GM19043 (cell line): ENCODE measurements at regions not wholly inside any gene's neighbourhood (a gene's known extent, or its start where the extent isn't known, plus 50 kb on each side); places are given as distances from the start of the nearest gene placed in this dataset.

ENCODE experiments used
- ATAC-seq: cut with Tn5 transposase; IDR thresholded peaks from one replicate; pipeline ENCODE4 v1.9.1; 2021; ENCODE audit warnings: low read depth; ENCODE audit not compliant: unreplicated experiment

DNA sequence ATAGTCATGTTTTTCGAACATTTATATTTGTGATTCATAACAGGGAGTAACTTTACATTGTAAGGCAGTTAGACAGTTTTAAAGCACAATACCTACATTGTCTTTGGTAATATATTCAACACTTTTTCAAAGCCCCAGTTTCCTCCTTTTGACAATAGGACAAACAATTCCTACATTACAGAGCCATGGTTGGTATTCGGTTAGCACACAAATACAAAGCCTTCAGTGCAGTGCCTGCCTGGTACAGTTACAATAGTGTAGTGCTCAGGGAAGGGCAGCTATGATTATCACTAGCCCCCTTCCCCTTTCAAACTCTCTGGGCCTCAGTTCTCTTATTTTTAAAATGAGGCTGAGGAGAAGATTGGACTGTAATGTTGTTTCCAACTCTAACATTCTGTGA is 207.8 kb downstream of the TPBG start:
- ATAC-seq = no peak

DNA sequence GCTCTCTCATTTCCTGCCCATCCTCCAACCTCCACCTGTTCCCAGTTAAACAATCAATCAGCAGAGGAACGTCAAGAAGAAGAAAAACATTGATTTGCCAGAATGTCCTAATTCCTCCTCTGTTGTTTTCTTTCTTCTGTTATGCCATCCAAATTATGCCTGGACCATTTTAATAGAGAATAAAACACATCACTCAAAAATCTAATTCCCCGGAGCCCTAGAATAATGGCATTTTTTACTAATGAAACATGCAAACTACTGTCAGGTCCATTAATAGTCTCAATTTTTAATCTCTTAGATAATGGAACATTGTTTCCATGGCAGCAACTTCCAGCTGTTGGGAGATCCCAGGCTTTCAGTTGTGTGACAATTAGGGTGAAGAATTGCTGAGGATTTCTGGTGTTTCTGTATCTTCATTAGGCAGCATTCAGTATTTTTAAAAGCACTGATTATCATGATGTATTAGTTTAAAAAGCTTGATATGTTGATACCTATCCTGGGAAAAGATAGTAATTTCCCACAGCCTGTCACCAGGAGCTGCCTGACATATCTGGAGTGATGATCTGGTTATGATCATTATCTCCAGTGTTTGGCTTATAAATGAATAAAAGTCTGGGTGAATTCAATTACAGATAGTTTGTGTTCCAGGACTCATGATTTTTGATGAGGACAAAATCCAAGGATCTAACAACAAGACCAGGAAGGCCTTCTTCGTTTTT is 209.8 kb downstream of the TPBG start:
- ATAC-seq = no peak

DNA sequence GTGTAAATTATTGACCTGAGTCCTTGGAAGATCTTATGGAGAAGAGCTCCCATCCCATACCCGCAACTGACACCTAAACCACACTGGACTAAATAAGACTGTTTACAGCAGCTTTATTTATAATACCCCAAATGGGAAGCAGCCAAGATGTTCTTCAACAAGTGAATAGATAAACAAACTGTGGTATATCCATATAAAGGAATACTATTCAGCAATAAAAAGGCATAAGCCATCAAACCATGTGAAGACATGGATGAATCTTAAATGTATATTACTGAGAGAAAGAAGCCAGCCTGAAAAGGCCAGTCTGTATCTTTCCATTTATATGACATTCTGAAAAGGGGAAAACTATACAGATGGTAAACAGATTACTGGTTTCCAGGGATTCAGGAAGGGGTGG is 212.7 kb downstream of the TPBG start:
- no peak for ATAC-seq

DNA sequence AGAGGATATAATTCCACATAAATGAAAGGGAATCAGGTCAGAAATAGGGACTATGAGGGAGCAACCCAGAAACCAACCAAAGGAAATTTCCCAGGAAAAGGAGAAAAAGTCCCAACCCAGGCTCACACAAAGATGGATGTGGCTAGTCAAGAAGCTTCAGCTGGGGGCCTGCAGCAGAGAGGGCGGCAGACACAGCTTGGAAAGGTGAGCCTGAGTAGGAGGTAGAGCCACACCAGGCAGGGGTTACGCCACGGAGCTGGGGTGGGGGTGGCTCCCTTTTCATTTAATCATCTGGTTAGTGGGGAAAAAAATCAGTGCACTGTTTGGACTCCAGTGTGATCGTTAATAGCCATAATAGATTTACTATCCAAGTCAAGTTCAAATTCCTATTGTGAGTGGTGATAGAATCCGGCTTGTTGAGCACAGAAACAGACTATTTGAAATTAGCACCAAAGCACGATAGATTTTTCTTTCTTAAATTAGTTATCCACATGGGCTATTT is 220.6 kb downstream of the TPBG start:
- no peak for ATAC-seq

DNA sequence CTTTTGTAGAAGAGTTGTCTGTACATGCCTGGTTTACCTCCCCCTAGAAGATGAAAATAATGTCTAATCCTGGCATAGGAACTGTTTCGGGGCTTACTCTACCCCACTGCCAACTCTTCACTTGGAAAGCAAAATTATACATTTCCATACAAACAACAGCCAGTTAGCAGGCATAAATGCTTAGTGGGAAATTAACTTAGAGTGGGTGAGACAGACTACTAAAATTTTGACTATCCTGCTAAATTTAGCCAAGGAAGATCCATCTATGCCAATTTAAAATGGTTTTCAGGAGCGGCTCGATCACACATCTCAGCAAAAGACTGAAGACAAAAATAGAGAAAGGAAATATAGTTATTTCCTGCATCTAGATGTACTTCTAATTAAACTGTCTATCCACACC is 221.2 kb downstream of the TPBG start:
- ATAC-seq = no peak

DNA sequence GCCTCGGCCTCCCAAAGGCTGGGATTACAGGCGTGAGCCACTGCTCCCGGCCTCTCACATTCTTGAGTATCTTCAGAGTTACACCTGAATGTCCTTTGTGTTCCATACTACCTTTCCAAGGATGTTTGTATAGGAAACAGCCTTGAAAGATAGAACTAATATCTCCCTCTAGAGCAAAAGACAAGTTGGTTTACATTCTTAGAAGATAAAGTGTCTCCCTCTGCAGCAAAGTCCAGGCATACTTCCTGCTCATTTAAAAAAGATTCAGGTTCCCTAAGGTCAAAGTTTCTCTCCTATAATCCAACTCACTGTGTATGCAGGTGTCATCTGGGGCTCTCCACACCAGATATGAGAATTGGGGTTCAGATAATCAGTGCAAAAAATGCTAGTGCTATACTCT is 224.4 kb downstream of the TPBG start:
- no peak for ATAC-seq

DNA sequence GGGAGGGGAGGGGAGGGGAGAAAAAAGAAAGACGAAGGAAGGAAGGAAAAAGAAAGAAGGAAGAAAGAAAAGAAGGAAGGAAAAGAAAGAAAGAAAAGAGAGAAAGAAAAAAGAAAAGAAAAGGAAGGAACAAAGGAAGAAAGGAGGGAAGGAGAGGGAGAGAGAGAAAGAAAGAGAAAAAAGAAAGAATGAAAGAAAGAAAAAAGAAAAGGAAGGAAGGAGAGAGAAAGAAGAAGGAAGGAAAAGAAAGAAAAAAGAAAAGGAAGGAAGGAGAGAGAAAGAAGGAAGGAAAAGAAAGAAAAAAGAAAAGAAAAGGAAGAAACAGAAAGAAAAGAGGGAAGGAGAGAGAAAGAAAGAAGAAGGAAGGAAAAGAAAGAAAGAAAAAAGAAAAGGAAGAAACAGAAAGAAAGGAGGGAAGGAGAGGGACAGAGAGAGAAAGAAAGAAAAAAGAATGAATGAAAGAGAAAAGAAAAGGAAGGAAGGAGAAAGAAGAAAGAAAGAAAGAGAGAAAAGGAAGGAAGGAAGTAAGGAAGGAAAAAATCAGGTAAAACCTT is 225.3 kb downstream of the TPBG start:
- no peak for ATAC-seq

DNA sequence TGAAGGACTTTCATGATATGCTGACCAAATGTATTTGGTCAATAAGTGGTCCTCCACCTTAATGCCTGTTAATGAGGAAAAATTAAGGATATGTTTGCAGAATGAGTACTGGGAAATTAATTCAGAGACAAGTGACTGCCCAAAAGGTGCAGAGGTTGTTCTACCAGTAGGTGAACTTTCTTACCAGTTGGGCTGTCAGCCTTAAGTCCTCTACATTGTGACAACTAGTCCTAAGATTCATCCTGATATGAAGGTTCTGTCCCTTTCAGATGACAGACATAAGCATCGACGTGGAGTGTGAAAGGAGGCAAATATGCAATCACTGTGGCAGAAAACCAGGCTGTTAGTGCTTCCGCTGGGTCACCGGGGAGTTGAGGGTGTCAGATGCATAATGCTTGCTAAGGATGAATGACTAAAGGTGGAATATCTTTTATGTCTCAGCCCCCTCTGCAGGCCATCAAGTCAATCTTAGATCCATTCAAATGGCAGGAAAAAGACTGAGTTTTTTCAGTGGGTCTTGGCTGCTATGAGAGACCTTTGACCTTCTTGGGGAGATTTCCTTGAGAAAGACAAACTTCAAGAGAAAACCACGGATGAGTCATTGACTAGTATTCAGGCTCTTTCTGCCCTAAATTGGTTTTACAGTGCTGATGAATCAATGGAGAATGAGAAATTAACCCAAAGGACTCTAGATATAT is 226.0 kb downstream of the TPBG start:
- no peak for ATAC-seq

DNA sequence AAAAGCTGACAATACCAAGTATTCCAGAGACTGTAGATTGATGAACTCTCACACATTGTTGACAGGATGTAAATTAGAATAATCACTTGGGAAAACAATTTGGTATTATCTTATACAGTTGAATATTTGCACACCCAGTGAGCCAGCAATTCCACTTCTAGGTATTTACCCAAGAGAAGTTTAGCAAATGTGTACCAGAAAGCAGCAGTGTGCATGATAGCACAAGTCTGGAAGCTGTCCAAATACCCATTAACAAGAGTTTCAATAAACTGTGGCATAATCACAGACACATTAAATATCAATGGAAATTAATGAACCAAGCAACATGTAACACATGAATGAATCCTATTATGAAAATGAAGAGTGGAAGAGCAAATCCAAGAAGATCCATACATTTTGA is 233.6 kb downstream of the TPBG start:
- ATAC-seq = no peak

DNA sequence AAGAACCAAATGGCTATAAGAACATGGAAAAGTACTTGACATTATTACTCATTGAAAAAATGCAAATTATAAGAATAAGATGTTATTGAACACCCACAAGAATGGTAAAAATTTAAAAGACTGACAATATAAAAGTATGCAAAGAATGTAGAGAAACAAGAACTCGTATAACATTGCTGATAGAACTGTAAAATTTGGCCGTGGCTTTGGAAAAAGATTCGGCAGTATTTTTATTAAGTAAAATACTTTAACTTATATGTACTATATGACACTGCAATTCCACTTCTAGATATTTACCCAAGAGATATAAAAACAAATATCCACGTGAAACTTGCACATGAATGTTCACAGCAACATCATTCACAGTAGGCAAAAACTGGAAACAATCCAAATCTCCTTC is 239.2 kb downstream of the TPBG start:
- no peak for ATAC-seq

DNA sequence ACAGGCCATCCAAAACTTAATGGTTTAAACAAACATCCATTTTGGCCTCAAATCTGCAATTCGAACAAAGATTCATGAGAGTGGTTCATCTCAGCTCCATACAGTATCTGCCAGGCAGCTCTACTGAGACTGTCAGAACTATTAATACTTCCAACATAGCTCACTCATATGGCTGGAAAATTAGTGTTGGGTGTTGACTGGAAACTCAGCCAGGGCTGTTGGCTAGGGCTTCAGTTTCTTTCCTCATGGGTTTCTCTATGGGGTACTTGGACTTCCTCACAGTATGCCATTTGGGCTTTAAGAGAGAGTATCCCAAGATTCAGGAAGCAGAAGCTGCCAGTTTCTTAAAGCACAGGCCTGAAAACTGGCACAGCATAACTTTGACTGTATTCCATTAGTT is 240.3 kb downstream of the TPBG start:
- no peak for ATAC-seq

DNA sequence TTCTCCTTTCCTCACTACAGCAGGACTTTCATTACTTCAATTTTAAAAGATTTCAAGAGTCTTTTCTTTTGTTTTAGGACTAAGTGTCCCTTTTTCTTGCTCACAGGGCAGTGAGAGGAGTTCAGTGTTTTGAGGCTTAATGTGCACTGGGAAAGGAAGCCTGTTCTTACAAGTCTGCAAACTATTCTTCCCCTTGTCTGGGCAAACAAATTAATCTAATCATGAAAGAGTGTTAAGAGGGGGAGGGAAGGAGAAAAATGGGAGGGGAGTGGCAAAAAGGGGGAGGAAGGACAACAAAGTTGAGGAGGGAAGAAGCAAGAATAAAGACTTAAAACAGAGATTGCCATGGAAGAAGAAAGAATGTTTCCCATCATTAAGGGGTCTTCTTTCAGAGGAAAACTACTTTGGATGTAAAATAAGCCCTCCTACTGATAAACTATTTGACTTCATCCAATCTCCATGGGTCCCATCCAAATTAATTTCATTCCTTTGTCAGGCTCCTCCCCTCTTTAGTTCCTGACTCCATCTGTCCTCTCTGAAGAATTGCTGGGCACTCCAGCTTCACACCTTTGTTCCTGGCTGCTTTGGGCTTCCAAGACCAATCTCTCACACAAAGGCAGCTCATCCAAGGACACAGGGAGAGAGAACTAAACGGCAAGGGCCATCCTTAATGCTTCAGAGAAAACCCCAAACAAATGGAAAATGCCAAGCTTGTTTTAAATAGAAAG is 244.5 kb downstream of the TPBG start:
- ATAC-seq = no peak

DNA sequence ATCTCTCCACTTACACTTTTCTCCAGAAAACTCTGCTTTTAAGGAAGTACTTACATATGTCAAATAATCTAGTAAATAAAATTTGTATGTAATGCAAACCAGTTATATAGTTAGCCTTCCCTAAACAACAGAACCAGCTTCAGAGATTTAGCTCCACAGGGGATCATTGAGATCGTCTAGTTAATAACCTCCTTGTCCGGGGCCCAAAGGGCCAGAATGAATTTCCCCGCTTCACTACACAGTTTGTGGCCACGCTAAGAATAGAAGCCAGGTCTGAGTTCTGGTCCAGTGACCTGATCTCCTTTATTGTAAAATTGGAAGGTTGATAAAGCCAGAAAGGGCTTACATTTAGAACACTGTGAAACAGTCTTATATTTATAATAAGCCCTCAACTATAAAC is 245.2 kb downstream of the TPBG start:
- no peak for ATAC-seq

DNA sequence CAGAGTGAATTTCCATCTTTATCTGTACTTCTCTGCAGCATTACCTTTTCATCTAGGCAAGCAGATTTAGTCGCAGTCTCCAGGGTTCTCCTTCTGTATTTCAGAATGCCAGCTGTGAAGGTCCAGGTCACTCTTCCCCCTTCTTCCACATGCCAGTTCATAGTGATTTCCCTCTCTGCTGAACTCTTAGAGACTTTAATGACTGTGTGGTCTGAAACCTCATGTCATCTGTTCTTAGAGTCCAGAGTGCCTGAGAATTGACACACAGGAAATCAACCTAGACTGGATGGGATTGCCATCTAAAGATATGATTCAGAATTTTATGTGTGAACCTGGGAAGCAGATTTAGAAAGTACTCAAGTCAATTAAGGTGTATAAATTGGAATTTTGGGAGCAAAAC is 248.1 kb downstream of the TPBG start:
- ATAC-seq = no peak

DNA sequence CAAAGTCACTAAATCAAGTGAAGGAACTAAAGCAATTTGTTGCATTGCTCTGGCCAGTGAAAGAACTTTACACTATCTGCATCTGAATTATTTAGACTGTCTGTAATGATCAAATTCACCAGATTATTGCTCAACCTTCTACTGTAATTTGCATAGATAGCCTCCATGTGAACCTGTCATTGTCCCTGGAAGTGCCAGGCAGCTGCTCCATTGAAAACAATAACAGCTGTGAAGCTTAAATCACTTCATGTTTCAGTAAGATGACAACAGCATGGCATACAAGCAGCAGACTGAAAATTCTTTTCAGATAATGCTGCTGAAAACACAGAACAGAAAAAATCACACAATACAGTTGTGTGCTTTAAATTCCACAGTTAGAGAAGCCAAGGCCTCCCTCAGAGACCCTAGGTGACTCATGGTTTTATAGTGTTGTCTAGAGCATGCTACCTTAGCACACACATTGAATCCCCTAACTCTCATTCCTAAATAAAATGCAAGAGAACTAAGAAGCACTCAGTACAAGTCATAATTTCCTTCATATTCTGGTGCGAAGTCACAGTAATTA is 248.9 kb downstream of the TPBG start:
- ATAC-seq = no peak

DNA sequence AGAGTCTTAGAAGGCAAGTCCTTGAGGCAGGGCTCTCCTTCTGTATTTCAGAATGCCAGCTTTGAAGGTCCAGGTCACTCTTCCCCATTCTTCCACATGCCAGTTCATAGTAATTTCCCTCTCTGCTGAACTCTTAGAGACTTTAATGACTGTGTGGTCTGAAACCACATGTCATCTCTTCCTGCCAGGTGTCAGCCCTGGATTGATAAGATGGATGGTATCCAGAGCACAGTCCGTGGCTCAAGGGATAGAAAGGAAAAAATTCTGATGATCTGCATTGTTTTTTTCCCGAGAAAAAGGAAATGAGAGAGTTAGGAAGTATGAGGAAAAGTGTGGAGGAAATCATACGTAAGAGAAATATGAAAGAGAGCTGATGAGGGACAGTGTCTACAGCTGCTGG is 250.9 kb downstream of the TPBG start:
- no peak for ATAC-seq

DNA sequence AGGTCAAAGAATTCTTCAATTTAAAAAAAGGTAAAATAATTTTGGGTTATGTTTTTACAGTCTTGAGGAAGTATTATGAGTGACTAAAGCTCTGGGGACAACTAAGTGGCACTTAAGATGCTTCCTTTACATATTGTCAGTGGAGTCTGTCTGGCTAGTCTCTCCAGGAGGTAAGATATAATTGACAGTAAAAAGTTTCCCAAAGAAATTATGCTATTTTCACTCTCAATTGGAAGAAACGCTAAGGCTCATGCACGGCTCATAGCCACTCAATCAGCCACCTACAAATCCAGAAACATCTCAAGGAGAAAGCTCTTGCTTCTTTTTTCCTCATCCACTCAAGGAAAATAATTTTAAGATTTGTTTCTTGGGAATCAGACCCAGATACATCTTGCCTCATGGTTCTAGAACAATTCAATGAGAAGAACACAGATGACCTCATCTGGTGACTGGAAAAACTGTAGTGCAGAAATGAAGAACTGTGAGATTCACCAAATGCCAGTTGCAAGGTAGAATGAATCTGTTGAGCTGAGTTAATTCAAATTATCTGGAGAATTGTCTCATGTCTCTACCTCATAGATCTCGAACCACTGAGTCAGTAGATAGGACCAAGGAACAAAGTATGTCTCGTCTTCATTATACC is 252.9 kb downstream of the TPBG start:
- ATAC-seq = no peak

DNA sequence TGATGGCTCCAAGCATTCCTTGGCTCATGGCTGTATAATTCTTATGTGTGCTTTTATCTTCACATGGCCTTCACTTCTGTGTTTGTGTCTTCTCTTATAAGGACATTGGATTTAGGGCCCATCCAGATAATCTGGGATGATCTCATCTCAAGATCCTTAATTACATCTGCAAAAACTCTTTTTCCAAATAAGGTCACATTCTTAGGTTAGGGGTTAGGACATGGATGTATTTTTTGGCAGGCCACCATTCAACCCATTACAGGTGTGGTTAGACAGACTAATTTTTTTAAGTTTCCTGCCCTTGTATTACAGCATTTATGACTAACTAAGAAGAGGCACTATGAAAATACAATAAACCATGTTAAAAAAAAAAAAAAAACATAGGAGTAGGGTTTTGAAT is 254.0 kb downstream of the TPBG start:
- no peak for ATAC-seq

DNA sequence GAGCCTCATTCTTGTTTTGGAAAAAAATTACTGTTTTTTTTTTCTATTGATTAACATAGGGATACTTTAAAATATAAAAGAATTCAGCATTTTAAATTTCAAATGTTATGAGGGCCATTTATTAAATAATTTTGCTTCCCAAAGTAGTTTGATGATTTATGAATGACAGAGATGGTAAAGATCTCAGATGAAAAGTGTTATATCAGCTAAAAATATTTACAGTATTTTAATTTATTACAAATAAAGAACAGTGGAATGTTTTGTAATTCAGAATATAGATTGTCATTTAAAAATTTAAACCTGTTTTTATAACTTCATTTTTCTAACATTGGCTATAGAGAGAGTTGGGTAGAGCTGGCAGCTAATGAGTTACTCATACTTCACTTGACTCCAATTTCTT is 256.0 kb downstream of the TPBG start:
- no peak for ATAC-seq

DNA sequence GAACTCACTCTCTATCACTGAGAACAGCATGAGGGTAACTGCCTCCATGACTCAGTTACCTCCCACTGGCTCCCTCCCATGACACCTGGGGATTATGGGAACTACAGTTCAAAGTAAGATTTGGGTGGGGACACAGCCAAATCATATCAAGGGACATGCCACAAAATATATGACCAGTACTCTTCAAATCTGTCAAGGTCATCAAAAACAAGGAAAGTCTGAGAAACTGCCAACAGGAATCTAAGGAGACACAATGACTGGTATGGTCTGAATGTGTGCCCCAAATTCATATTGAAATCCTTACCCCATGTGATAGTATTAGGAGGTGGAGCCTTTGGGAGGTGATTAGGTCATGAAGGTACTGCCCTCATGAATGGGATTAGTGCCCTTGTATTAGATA is 258.8 kb downstream of the TPBG start:
- ATAC-seq = no peak

DNA sequence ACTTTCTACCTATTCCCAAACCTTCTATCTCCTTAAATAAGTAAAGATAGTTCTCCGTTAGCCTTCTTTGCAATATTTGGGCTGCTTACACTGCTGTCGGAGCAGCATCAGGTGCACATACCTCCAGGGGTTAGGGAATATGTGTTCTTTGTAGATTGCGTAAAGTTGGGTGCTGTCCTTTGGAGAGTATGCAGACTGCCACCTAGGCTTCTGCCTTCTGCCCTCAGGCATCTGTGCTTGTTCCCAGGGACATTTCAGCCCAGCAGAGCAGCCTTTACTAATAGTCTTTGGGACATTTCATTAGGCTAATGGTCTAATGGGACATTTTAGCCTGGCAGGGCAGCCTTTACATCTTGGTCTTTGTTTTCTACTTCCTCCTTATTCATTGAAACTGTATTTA is 260.6 kb downstream of the TPBG start:
- ATAC-seq = no peak
